Fibroblast of skin of right quadriceps (primary cell): ENCODE measurements at regions not wholly inside any gene's neighbourhood (a gene's known extent, or its start where the extent isn't known, plus 50 kb on each side); places are given as distances from the start of the nearest gene placed in this dataset.
A peak's percentile ranks its signal among the peaks of the same experiment; 100 is the strongest.

Experiments used
- DNase-seq: peaks from one replicate; pipeline ENCODE4 v3.0.0-alpha.2; 2013

- no peak for DNase-seq
Observed at GRCh38 chr5:71825992-71826391, 106.9 kb downstream of the CARTPT start.

- peak; percentile 80 for DNase-seq
Observed at GRCh38 chr5:71828291-71829040, 109.4 kb downstream of the CARTPT start.

GRCh38 chr5:71829206-71829605, 110.1 kb downstream of the CARTPT start:
- DNase-seq, result no peak

GRCh38 chr5:71830681-71831539, 111.8 kb downstream of the CARTPT start:
- DNase-seq, result peak; percentile 95

GRCh38 chr5:71832812-71833715, 114.0 kb downstream of the CARTPT start:
- no peak for DNase-seq

GRCh38 chr5:71834601-71835000, 115.5 kb downstream of the CARTPT start:
- no peak for DNase-seq

GRCh38 chr5:71836084-71836483, 117.0 kb downstream of the CARTPT start:
- DNase-seq, result peak; percentile 29

- no peak for DNase-seq
Observed at GRCh38 chr5:71836559-71837112, 117.6 kb downstream of the CARTPT start.

- no peak for DNase-seq
Observed at GRCh38 chr5:71838286-71838685, 119.2 kb downstream of the CARTPT start.

GRCh38 chr5:71839096-71839884, 120.2 kb downstream of the CARTPT start:
- DNase-seq, result no peak

- DNase-seq, result no peak
Observed at GRCh38 chr5:71841107-71841506, 122.0 kb downstream of the CARTPT start.

- DNase-seq, result no peak
Observed at GRCh38 chr5:71843111-71843510, 124.0 kb downstream of the CARTPT start.

- DNase-seq, result no peak
Observed at GRCh38 chr5:71844862-71845261, 125.8 kb downstream of the CARTPT start.

- no peak for DNase-seq
Observed at GRCh38 chr5:71859515-71859914, 140.4 kb downstream of the CARTPT start.

- no peak for DNase-seq
Observed at GRCh38 chr5:71860048-71860447, 141.0 kb downstream of the CARTPT start.

GRCh38 chr5:71861682-71862081, 142.6 kb downstream of the CARTPT start:
- DNase-seq, result no peak

- no peak for DNase-seq
Observed at GRCh38 chr5:71862087-71862486, 143.0 kb downstream of the CARTPT start.

- DNase-seq, result peak; percentile 41
Observed at GRCh38 chr5:71862507-71863060, 143.5 kb downstream of the CARTPT start.

GRCh38 chr5:71864730-71865601, 145.9 kb downstream of the CARTPT start:
- peak; percentile 96 for DNase-seq

- no peak for DNase-seq
Observed at GRCh38 chr5:71865665-71866320, 146.7 kb downstream of the CARTPT start.
